ENCODE measurements at regions not wholly inside any gene's neighbourhood (a gene's known extent, or its start where the extent isn't known, plus 50 kb on each side); places are given as distances from the start of the nearest gene placed in this dataset.

DNA sequence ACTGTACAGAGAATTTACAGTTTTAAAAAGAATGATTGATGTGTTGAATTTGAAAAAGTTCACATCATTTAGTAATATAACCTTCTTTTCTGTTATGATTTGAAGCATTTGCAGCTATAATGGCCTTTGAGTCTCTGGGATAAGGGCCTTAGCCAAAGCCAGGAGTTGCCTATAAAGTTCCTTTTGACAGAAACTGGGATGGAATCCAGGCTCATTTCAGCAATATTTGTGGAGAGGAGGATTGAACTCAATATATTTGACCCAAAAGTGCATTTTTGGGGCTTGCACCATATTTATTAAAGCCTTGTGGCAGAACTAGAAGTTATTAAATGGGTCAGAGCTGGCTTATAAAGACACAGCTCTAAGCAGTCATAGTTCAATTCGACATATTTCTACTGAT, 348.7 kb upstream of the EPHA3 start:
- Histone ChIP-seq H3K27me3 (ENCODE audit: control insufficient read depth, insufficient read depth, low read length) (no peaks in the 10 kb centered on the region), H3K36me3 (replicated peaks; ENCODE audit: control insufficient read depth, insufficient read depth, low read length) (no peaks in the 10 kb centered on the region)
- no peak for DNase-seq

DNA sequence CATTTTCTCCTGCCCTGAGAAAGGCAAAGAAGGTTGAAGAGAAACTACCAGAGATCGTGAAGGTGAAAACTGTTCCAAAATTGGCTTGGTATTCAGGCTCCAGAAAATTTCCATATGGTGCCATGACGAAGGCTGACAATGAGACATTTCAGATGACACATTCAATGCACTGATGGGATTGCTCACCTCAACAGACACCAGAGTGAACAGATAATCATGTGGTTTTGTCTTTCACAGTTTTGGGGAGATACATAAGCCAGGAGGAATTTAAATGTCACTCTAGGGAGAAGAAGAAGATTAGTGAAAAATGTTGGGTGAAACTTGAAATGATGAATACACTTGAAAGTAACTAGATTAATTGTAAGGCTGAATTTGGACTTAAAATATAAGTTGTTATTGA, 339.7 kb upstream of the EPHA3 start:
- H3K36me3 ChIP-seq (replicated peaks; ENCODE audit: control insufficient read depth, insufficient read depth, low read length), result no peaks in the 10 kb centered on the region
- H3K27me3 ChIP-seq (ENCODE audit: control insufficient read depth, insufficient read depth, low read length), result no peaks in the 10 kb centered on the region
- DNase-seq, result no peak
- no peak overlapping the region for H3K4me3 ChIP-seq (ENCODE audit: insufficient read depth, low read depth, low read length)

More for the DNA sequence above, 348.7 kb upstream of the EPHA3 start:
- H3K4me3 ChIP-seq (ENCODE audit: insufficient read depth, low read depth, low read length), result no peak overlapping the region

DNA sequence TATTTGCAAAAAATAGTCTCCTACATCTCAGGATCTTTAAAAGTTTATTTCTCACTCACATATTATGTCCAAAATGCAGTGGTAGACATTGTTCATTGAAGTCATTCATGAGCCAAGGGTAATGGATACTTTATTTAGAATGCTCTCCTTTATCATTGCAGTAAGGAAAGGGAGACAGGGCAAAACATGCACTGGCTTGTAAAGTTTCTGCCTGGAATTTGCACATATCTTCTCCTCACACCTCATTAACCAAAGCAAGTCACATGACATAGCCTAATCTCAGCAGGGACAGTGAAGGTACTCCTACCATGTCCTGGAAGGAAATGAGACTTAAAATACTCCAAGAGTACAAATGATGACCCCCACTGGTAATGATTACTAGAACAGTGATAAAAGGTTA, 333.7 kb upstream of the EPHA3 start:
- Histone ChIP-seq H3K27me3 (ENCODE audit: control insufficient read depth, insufficient read depth, low read length) (no peaks in the 10 kb centered on the region), H3K4me3 (ENCODE audit: insufficient read depth, low read depth, low read length) (no peak overlapping the region), H3K36me3 (replicated peaks; ENCODE audit: control insufficient read depth, insufficient read depth, low read length) (no peaks in the 10 kb centered on the region)
- no peak for DNase-seq

DNA sequence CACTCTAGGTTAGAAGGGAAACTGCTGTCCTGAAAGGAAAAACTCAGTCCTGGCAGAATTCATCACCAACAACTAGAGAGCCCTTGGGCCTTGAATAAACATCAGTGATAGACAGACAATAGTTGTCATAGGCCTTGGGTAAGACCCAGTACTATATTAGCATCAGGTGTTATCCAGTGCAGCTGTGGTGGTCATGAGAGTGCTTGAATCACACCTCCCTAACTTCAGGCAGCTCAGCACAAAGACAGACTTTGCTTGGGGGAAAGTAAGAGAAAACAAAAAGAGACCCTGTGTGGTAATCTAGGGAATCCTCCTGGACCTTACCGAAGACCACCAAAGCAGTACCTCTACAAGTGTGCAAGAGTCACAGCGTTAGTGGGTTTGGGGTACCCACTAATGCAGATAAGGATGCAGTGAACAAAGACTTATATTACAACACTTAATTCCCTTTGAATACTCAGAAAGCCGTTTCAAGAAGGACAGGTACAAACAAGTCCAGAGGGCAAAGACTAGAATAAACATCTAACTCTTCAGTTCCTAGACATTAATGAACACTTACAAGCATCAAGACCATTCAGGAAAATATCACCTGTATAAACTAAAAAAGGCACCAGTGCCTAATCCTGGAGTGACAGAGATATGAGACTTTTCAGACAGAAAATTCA, 332.3 kb upstream of the EPHA3 start:
- no peak overlapping the region for H3K4me3 ChIP-seq (ENCODE audit: insufficient read depth, low read depth, low read length)
- no peaks in the 10 kb centered on the region for H3K36me3 ChIP-seq (replicated peaks; ENCODE audit: control insufficient read depth, insufficient read depth, low read length)
- no peak for DNase-seq
- H3K27me3 ChIP-seq (ENCODE audit: control insufficient read depth, insufficient read depth, low read length), result no peaks in the 10 kb centered on the region

DNA sequence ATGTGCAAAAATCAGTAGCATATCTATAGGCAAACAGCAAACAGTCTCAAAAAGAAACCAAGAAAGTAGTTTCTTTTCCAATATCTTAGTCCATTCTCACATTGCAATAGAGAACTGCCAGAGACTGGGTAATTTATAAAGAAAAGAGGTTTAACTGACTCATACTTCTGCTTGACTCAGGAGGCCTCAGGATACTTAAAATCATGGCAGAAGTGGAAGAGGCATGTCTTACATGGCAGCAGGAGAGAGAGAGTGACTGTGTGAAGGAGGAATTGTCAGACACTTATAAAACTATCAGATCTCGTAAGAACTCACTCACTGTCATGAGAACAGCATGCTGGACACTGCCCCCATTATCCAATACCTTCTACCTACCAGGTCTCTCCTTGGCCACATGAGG, 327.9 kb upstream of the EPHA3 start:
- no peak for DNase-seq
- H3K36me3 ChIP-seq (replicated peaks; ENCODE audit: control insufficient read depth, insufficient read depth, low read length), result no peaks in the 10 kb centered on the region
- H3K4me3 ChIP-seq (ENCODE audit: insufficient read depth, low read depth, low read length), result no peak overlapping the region
- H3K27me3 ChIP-seq (ENCODE audit: control insufficient read depth, insufficient read depth, low read length), result no peaks in the 10 kb centered on the region

DNA sequence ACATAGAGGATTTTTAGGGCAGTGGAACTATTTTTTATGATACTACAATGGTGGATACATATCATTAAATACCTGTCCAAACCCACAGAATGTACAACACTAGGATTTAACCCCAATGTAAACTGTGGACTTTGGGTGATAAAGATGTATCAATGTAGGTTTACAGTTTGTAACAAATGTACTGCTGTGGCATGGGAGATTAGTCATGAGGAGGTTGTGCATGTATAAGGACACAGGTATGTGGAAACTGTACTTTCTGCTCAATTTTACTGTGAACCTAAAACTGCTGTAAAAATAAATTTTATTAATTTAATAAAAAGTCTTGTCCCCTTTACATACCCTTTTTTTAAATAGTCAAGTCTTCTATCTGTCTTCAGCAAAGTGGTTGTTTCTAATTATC, 322.5 kb upstream of the EPHA3 start:
- H3K4me3 ChIP-seq (ENCODE audit: insufficient read depth, low read depth, low read length), result no peak overlapping the region
- H3K36me3 ChIP-seq (replicated peaks; ENCODE audit: control insufficient read depth, insufficient read depth, low read length), result no peaks in the 10 kb centered on the region
- no peaks in the 10 kb centered on the region for H3K27me3 ChIP-seq (ENCODE audit: control insufficient read depth, insufficient read depth, low read length)
- no peak for DNase-seq

DNA sequence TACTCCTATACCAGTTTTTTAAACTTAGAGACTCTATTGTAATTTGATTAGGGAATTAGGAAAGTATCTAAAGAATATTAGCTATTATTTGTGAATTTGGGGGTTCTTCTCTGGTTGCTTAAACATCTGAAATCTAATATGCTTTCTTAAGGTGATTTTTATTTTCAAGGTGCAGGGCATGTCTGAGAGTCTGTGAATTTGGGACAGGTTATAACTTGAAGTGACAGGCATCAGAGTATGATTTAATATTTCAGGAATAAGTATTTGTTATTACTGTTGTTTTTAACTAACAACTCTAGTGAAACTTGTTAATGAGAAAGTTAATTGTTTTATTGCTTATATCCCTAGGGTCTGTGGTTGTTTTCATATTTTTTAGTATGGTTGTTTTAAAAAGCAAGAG, 321.6 kb upstream of the EPHA3 start:
- DNase-seq, result no peak
- H3K27me3 ChIP-seq (ENCODE audit: control insufficient read depth, insufficient read depth, low read length), result no peaks in the 10 kb centered on the region
- no peaks in the 10 kb centered on the region for H3K36me3 ChIP-seq (replicated peaks; ENCODE audit: control insufficient read depth, insufficient read depth, low read length)
- H3K4me3 ChIP-seq (ENCODE audit: insufficient read depth, low read depth, low read length), result no peak overlapping the region

DNA sequence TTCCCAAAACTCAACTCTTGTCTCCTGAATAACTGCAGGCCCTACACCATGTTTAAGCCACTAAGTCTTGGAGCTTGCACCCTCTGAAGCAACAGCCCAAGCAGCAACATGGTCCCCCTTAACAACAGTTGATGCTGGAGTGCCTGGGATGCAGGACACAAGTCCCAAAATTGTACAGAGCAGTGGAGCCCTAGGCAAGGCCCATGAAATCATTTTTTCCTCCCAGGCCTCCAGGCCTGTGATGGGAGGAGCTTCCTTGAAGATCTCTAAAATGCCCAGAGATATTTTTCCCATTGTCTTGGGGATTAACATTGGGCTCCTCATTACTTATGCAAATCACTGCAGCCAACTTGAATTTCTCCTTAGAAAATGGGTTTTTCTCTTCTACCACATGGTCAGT, 311.9 kb upstream of the EPHA3 start:
- no peak for DNase-seq

DNA sequence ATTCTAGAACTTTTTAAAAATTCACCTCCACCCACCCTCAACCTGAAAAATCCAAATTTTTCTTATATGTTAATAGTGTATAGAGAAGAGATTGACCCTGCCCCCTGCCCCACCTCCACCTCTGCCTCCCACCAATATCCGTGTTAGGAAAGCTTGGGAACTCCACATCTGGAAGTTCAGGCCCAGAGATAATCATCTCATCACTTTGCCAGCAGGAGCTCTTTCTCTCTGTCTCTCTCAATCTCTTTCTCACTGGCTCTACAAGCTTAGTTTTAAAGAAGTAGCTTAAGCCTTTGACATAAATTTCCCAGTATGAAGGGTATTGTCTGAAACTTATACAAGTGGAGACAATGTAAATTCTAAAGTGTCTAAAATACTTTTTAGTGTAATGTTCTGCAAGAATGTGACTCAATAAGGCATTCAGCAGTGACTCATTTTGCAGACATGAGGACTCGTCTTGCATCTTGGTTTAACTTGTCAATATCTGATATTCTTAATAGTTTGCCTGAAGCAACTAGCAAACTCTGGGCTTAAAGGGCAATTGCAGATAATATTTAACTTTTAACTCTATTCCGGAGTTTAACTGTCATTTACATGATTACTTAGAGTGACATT, 299.8 kb upstream of the EPHA3 start:
- no peak overlapping the region for H3K4me3 ChIP-seq (ENCODE audit: insufficient read depth, low read depth, low read length)
- no peaks in the 10 kb centered on the region for H3K27me3 ChIP-seq (ENCODE audit: control insufficient read depth, insufficient read depth, low read length)
- H3K36me3 ChIP-seq (replicated peaks; ENCODE audit: control insufficient read depth, insufficient read depth, low read length), result no peaks in the 10 kb centered on the region
- no peak for DNase-seq

More for the DNA sequence above, 311.9 kb upstream of the EPHA3 start:
- no peaks in the 10 kb centered on the region for H3K27me3 ChIP-seq (ENCODE audit: control insufficient read depth, insufficient read depth, low read length)
- H3K4me3 ChIP-seq (ENCODE audit: insufficient read depth, low read depth, low read length), result no peak overlapping the region
- H3K36me3 ChIP-seq (replicated peaks; ENCODE audit: control insufficient read depth, insufficient read depth, low read length), result no peaks in the 10 kb centered on the region

DNA sequence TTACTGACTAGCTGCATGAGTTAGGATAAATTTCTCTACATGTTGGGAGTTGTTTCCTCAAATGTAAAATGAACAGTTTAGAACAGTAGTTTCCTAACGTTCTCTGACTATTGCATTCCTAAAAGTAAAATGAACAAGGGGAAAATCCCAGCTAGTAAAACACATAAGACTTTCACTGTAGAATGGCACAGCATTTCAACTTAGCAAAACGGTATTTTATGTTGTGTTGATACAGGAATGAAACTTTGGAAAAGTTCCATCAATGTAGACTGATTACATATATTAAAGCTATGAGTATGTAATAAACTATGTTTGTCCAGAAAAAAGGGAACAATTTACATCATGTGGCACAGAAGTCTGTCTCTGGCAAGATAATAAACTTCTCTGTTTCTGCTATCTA, 297.4 kb upstream of the EPHA3 start:
- H3K4me3 ChIP-seq (ENCODE audit: insufficient read depth, low read depth, low read length), result no peak overlapping the region
- no peaks in the 10 kb centered on the region for H3K36me3 ChIP-seq (replicated peaks; ENCODE audit: control insufficient read depth, insufficient read depth, low read length)
- no peaks in the 10 kb centered on the region for H3K27me3 ChIP-seq (ENCODE audit: control insufficient read depth, insufficient read depth, low read length)
- DNase-seq, result no peak

DNA sequence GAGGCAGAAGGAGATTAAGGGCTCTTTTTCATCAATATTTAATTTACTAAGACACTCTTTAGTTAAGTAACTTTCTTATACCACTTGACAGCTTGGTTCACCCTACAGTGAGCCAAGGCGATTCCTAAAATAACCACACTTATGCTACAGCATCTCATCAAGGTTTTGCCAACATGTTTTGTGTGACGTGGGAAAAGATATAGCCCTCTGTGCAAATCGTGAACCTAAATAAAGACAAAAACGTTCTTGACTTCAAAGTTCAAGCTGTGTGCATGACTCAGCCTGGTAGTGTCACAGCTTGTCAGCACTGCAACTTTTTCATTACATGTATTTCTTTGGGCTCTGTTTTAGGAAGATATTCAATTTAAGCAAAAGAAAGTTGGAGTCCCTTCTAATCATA, 297.0 kb upstream of the EPHA3 start:
- DNase-seq, result no peak
- no peaks in the 10 kb centered on the region for H3K27me3 ChIP-seq (ENCODE audit: control insufficient read depth, insufficient read depth, low read length)
- no peaks in the 10 kb centered on the region for H3K36me3 ChIP-seq (replicated peaks; ENCODE audit: control insufficient read depth, insufficient read depth, low read length)
- no peak overlapping the region for H3K4me3 ChIP-seq (ENCODE audit: insufficient read depth, low read depth, low read length)

DNA sequence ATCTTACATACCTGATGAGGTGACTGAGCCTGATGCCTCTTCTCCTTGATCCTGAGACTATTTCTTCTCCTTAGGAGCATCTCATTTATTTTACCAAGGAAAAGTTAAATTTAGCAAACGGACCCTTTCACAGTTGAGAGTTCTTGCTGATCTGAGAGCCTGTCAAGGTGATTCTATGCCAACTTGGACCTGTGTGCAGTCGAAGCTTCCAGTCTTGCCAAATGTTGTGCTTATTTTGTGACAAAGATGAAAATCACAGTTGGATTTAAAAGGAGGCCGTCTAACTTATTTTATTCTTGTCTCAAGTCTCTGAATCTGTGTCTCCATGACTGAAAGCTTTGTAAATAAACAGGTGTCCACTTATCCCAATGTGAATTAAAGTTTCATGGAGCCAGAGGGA, 296.3 kb upstream of the EPHA3 start:
- H3K4me3 ChIP-seq (ENCODE audit: insufficient read depth, low read depth, low read length), result no peak overlapping the region
- H3K36me3 ChIP-seq (replicated peaks; ENCODE audit: control insufficient read depth, insufficient read depth, low read length), result no peaks in the 10 kb centered on the region
- DNase-seq, result no peak
- H3K27me3 ChIP-seq (ENCODE audit: control insufficient read depth, insufficient read depth, low read length), result no peaks in the 10 kb centered on the region

DNA sequence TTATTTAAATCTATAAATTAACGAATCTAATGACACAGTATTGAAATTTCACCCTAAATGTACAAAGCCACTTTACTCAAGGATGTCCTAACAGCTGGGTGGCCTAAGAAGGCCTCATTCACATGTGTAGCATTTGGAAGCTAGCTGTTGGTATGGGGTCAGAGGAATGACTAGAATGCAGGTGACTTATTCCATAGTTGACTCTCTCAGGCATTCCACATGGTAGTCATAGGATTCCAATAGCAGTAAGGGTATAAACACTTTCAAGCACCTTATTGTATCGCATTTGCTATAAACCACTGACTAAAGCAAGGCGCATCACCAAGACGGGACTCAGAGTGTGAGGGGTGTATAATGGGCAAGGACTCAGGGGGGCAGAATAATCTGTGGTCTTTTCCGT, 294.8 kb upstream of the EPHA3 start:
- Histone ChIP-seq H3K4me3 (ENCODE audit: insufficient read depth, low read depth, low read length) (no peak overlapping the region), H3K27me3 (ENCODE audit: control insufficient read depth, insufficient read depth, low read length) (no peaks in the 10 kb centered on the region), H3K36me3 (replicated peaks; ENCODE audit: control insufficient read depth, insufficient read depth, low read length) (no peaks in the 10 kb centered on the region)
- no peak for DNase-seq

DNA sequence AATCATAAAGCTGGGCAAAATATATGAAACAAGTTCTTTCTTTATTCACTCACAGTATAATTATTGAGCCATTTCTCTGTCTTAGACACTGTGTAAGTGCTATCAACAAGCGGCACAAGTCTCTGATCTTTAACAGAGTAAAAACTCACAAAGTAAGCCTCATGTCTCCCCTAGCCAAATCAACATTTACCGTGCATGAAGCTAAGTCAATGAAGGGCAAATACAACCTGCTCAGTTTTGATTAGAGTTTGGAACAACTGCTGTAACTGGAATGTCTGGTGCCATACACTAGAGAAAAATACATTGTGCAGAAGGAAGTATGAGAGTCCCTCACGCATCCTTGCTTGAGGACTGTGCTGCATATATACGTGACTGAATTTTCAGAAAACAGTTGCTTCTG, 291.0 kb upstream of the EPHA3 start:
- no peaks in the 10 kb centered on the region for H3K36me3 ChIP-seq (replicated peaks; ENCODE audit: control insufficient read depth, insufficient read depth, low read length)

DNA sequence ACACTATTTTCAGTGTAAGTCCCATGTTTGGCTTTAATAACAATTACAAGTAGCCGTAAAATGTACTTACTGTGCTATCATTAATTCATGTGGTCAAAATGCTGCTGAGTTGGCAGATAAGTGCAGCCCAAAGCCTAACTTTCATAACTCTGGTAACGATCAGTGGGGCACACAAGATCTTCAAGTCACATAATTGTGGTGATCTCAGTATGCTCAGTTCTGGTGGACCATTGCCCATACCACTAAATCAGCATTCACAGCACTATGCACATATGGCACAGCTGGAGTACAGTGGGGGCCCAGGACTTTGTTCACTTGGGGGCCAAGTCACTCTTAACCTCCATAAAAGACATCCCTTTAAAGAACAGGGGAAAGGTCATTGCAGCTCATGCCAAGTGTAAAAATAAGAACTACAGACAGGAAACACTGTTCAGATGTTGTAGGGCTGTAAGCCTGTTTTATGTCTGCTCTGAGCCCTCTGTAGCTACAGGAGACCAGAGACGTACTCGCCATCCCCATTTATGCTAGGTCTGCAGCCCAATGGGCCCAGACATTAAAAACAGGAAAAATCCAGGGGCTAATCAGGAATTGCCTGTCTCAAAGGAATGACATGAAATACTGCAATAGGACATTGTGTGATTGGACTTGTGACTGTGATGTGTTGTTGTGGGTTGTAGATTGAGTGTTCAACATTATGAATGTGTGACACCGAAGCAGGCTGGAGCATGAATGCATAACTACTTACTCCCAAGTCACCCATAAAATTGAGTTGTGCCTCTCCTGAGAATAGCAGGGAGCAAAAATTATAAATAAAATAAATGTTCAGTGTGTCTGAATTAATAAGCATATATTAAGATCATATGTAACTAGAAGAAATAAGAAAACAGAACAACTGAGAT, 282.5 kb upstream of the EPHA3 start:
- Histone ChIP-seq H3K27me3 (ENCODE audit: control insufficient read depth, insufficient read depth, low read length) (no peaks in the 10 kb centered on the region), H3K36me3 (replicated peaks; ENCODE audit: control insufficient read depth, insufficient read depth, low read length) (no peaks in the 10 kb centered on the region), H3K4me3 (ENCODE audit: insufficient read depth, low read depth, low read length) (no peak overlapping the region)
- DNase-seq, result no peak

More for the DNA sequence above, 291.0 kb upstream of the EPHA3 start:
- Histone ChIP-seq H3K4me3 (ENCODE audit: insufficient read depth, low read depth, low read length) (no peak overlapping the region), H3K27me3 (ENCODE audit: control insufficient read depth, insufficient read depth, low read length) (no peaks in the 10 kb centered on the region)
- no peak for DNase-seq
